Thyroid gland (tissue), 4 donors: ENCODE measurements at regions not wholly inside any gene's neighbourhood (a gene's known extent, or its start where the extent isn't known, plus 50 kb on each side); places are given as distances from the start of the nearest gene placed in this dataset.

ENCODE experiments used
- POLR2A ChIP-seq, 2 donors: fragments of 450-650 bp; IDR thresholded peaks; one replicate each; pipeline ENCODE4 v1.6.1; 2017; ENCODE audit warnings: antibody characterized with exemption in 2 of 2, mild to moderate bottlenecking in 2 of 2, moderate library complexity in 1 of 2
- TF ChIP-seq, protein P1 (sequence below), 6 experiments: fragments of 200-600 bp in 3 of 6; fragments of 450-650 bp in 3 of 6; sonication (generic) in 3 of 6; IDR thresholded peaks; one replicate each; pipeline ENCODE4 v1.5.1; 2016 to 2019; ENCODE audit warnings: antibody characterized with exemption in 6 of 6, mild to moderate bottlenecking in 2 of 6, inconsistent platforms in 1 of 6, moderate library complexity in 1 of 6

DNA sequence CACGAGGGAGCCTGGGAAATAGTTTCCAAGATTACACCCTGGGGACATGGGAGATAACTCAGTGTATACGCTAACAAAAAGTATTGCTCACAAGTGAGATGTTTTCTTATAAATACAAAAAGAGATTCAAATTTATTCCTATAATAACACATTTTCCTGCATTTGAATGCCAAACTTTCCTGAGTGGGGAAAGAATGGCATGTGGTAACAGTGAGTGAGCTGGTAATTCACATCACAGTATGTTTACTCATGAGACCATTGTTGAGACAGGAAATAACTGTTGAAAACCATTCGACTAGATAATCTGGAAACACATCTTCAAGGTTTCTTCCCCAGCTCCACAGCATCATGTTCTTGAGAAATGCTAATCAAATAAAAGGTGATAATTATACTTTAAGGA lies 109.1 kb downstream of the TASL start:
- TF ChIP-seq, protein P1, sequence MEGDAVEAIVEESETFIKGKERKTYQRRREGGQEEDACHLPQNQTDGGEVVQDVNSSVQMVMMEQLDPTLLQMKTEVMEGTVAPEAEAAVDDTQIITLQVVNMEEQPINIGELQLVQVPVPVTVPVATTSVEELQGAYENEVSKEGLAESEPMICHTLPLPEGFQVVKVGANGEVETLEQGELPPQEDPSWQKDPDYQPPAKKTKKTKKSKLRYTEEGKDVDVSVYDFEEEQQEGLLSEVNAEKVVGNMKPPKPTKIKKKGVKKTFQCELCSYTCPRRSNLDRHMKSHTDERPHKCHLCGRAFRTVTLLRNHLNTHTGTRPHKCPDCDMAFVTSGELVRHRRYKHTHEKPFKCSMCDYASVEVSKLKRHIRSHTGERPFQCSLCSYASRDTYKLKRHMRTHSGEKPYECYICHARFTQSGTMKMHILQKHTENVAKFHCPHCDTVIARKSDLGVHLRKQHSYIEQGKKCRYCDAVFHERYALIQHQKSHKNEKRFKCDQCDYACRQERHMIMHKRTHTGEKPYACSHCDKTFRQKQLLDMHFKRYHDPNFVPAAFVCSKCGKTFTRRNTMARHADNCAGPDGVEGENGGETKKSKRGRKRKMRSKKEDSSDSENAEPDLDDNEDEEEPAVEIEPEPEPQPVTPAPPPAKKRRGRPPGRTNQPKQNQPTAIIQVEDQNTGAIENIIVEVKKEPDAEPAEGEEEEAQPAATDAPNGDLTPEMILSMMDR (IDR thresholded peaks at IDR 0.05) = no peak
- no peak for TF ChIP-seq POLR2A (IDR thresholded peaks at IDR 0.05)
